ENCODE measurements at regions not wholly inside any gene's neighbourhood (a gene's known extent, or its start where the extent isn't known, plus 50 kb on each side); places are given as distances from the start of the nearest gene placed in this dataset.
A peak's percentile ranks its signal among the peaks of the same experiment; 100 is the strongest.

- H3K27me3 ChIP-seq (ENCODE audit: insufficient read depth, poor library complexity, severe bottlenecking) = no peaks in the 10 kb centered on the region
- H3K4me3 ChIP-seq (replicated peaks; ENCODE audit: insufficient read depth, low read length) = no peak overlapping the region
- no peak for DNase-seq (ENCODE audit: low read depth in 1 of 2, low spot score in 1 of 2)
- no peak for TF ChIP-seq CTCF (IDR thresholded peaks at IDR 0.05; ENCODE audit: insufficient read depth, low read length)
- TF ChIP-seq SPI1 (IDR thresholded peaks at IDR 0.05; ENCODE audit: borderline replicate concordance, low read depth) = no peak
- TF ChIP-seq, protein P1, sequence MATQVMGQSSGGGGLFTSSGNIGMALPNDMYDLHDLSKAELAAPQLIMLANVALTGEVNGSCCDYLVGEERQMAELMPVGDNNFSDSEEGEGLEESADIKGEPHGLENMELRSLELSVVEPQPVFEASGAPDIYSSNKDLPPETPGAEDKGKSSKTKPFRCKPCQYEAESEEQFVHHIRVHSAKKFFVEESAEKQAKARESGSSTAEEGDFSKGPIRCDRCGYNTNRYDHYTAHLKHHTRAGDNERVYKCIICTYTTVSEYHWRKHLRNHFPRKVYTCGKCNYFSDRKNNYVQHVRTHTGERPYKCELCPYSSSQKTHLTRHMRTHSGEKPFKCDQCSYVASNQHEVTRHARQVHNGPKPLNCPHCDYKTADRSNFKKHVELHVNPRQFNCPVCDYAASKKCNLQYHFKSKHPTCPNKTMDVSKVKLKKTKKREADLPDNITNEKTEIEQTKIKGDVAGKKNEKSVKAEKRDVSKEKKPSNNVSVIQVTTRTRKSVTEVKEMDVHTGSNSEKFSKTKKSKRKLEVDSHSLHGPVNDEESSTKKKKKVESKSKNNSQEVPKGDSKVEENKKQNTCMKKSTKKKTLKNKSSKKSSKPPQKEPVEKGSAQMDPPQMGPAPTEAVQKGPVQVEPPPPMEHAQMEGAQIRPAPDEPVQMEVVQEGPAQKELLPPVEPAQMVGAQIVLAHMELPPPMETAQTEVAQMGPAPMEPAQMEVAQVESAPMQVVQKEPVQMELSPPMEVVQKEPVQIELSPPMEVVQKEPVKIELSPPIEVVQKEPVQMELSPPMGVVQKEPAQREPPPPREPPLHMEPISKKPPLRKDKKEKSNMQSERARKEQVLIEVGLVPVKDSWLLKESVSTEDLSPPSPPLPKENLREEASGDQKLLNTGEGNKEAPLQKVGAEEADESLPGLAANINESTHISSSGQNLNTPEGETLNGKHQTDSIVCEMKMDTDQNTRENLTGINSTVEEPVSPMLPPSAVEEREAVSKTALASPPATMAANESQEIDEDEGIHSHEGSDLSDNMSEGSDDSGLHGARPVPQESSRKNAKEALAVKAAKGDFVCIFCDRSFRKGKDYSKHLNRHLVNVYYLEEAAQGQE (IDR thresholded peaks at IDR 0.05; ENCODE audit: insufficient replicate concordance, low read depth) = no peak
- TF ChIP-seq GABPA (IDR thresholded peaks at IDR 0.05; ENCODE audit: low read depth) = no peak
- no peak for TF ChIP-seq POLR2AphosphoS5 (IDR thresholded peaks at IDR 0.05; ENCODE audit: low read depth)
- no peak overlapping the region for H3K27ac ChIP-seq (replicated peaks)
Measured at GRCh38 chrX:115892056-115892708, 278.4 kb upstream of the AGTR2 start.

GRCh38 chrX:115892787-115893671 lies 277.5 kb upstream of the AGTR2 start:
- TF ChIP-seq GABPA (IDR thresholded peaks at IDR 0.05; ENCODE audit: low read depth) = no peak
- TF ChIP-seq, protein P1 (IDR thresholded peaks at IDR 0.05; ENCODE audit: insufficient replicate concordance, low read depth) = no peak
- TF ChIP-seq SPI1 (IDR thresholded peaks at IDR 0.05; ENCODE audit: borderline replicate concordance, low read depth) = no peak
- TF ChIP-seq CTCF (IDR thresholded peaks at IDR 0.05; ENCODE audit: insufficient read depth, low read length) = no peak
- TF ChIP-seq POLR2AphosphoS5 (IDR thresholded peaks at IDR 0.05; ENCODE audit: low read depth) = no peak
- H3K27me3 ChIP-seq (ENCODE audit: insufficient read depth, poor library complexity, severe bottlenecking) = no peaks in the 10 kb centered on the region
- DNase-seq (ENCODE audit: low read depth in 1 of 2, low spot score in 1 of 2) = peak in 1 of 2 experiments; percentile 51
- peak overlapping the region; percentile 46; the same call in 1 of the 2 replicates for H3K27ac ChIP-seq (replicated peaks)
- no peak overlapping the region for H3K4me3 ChIP-seq (replicated peaks; ENCODE audit: insufficient read depth, low read length)

DNA sequence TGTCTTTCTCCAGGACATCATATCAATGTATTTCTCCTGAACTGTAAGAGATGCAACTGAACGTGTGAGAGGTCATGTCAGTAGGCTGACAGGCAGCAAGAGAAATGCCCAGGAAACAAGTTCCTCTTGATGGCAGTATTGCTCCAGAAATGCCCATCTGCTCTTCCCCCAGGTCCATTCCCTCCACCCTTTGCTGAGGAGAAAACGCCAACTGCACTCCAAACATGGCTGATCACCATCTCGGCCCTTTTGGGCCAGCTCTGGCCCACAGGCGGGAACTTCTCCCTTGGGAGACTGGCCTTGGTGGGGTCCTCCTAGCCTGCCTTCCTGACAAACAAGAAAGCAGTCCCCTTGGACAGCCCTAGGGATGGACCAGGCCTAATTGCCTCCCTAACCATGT lies 276.5 kb upstream of the AGTR2 start:
- H3K27me3 ChIP-seq (ENCODE audit: insufficient read depth, poor library complexity, severe bottlenecking) = no peaks in the 10 kb centered on the region
- H3K27ac ChIP-seq (replicated peaks) = no peak overlapping the region
- TF ChIP-seq GABPA (IDR thresholded peaks at IDR 0.05; ENCODE audit: low read depth) (no peak), POLR2AphosphoS5 (IDR thresholded peaks at IDR 0.05; ENCODE audit: low read depth) (no peak), CTCF (IDR thresholded peaks at IDR 0.05; ENCODE audit: insufficient read depth, low read length) (no peak), SPI1 (IDR thresholded peaks at IDR 0.05; ENCODE audit: borderline replicate concordance, low read depth) (no peak)
- TF ChIP-seq, protein P1 (IDR thresholded peaks at IDR 0.05; ENCODE audit: insufficient replicate concordance, low read depth) = no peak
- peak in 1 of 2 experiments; percentile 34 for DNase-seq (ENCODE audit: low read depth in 1 of 2, low spot score in 1 of 2)
- H3K4me3 ChIP-seq (replicated peaks; ENCODE audit: insufficient read depth, low read length) = no peak overlapping the region
